Stomach (tissue), 8 donors: ENCODE measurements at regions not wholly inside any gene's neighbourhood (a gene's known extent, or its start where the extent isn't known, plus 50 kb on each side); places are given as distances from the start of the nearest gene placed in this dataset.

Source experiments
- DNase-seq, 2 donors: peaks; one replicate each; pipeline versions ENCODE4 v3.0.0 to v3.0.0-alpha.2; 2013 to 2019
- H3K27ac ChIP-seq, 5 donors: fragments of 200-600 bp in 4 of 5; sonication (generic) in 4 of 5; one replicate each; pipeline ENCODE4 v1.5.1; 2013 to 2019; ENCODE audit warnings: mild to moderate bottlenecking in 1 of 5, moderate library complexity in 1 of 5
- H3K27me3 ChIP-seq, 3 donors: fragments of 200-600 bp; sonication (generic); one replicate each; pipeline ENCODE4 v1.5.1; 2017 to 2019; ENCODE audit warnings: mixed run types in 1 of 3
- H3K36me3 ChIP-seq, 4 donors: fragments of 200-600 bp; sonication (generic); 1 replicate in 3 of 4; 2 replicates in 1 of 4; pipeline ENCODE4 v1.5.1; 2016 to 2019
- H3K4me1 ChIP-seq, 4 donors: fragments of 200-600 bp; sonication (generic); one replicate each; pipeline ENCODE4 v1.5.1; 2016 to 2019
- H3K4me3 ChIP-seq, 4 donors: fragments of 200-600 bp; sonication (generic) in 3 of 4; one replicate each; pipeline ENCODE4 v1.5.1; 2016 to 2019; ENCODE audit warnings: mild to moderate bottlenecking in 1 of 4
- H3K9me3 ChIP-seq, 4 donors: fragments of 200-600 bp; sonication (generic); one replicate each; pipeline ENCODE4 v1.5.1; 2016 to 2019
- CTCF ChIP-seq, 7 experiments: fragments of 450-650 bp in 4 of 7; fragments of 200-600 bp in 3 of 7; sonication (generic) in 3 of 7; IDR thresholded peaks; one replicate each; pipeline ENCODE4 v1.5.1; 2016 to 2019; ENCODE audit warnings: antibody characterized with exemption in 7 of 7, control low read depth in 2 of 7, mild to moderate bottlenecking in 1 of 7
- EP300 ChIP-seq: sonication (generic); formaldehyde crosslinking; IDR thresholded peaks from one replicate; pipeline ENCODE4 v1.6.1; 2017; ENCODE audit warnings: antibody characterized with exemption
- POLR2A ChIP-seq, 4 donors: fragments of 450-650 bp; IDR thresholded peaks; one replicate each; pipeline ENCODE4 v1.6.1; 2016; ENCODE audit warnings: antibody characterized with exemption in 4 of 4, control low read depth in 2 of 4, mild to moderate bottlenecking in 1 of 4, moderate library complexity in 1 of 4
- POLR2AphosphoS5 ChIP-seq, 3 donors: sonication (generic); formaldehyde crosslinking; IDR thresholded peaks; one replicate each; pipeline ENCODE4 v1.6.1; 2016; ENCODE audit warnings: antibody characterized with exemption in 3 of 3
- WGBS, 5 donors: extraction: QIAGEN DNeasy Blood & Tissue Kit in 3 of 5; methylation state at CpG; one replicate each; pipeline versions ENCODE4 v1.1.5 to v1.1.7; 2013 to 2018; 5-methylcytosine and 5-hydroxymethylcytosine counted together
- intact Hi-C: fragments of 100-400 bp; cut with DNase I; formaldehyde crosslinking; loops from one replicate; pipeline ENCODE4 v1.15.1; 2023; ENCODE audit warnings: low total_unique reads
- donor health status: healthy with polysubstance abuse.
- donor health status: Bipolar disorder and iron deficiency.
- donor health status: healthy.

GRCh38 chr11:50155508-50155907 is 122.8 kb downstream of the OR4C45 start:
- Histone ChIP-seq H3K4me1 (no peaks in the 10 kb centered on the region), H3K27me3 (no peaks in the 10 kb centered on the region), H3K36me3 (no peaks in the 10 kb centered on the region), H3K4me3 (no peak overlapping the region), H3K27ac (no peak overlapping the region), H3K9me3 (peaks cover 0 to 21% (median 8%) of the 10 kb centered on the region in 4 donors)
- no peak for TF ChIP-seq EP300
- no peak for TF ChIP-seq POLR2A (IDR thresholded peaks at IDR 0.05)
- no peak for TF ChIP-seq POLR2AphosphoS5 (IDR thresholded peaks at IDR 0.05)
- intact Hi-C loops, result no loop called here
- DNase-seq, result no peak

GRCh38 chr11:50164050-50164449 is 131.4 kb downstream of the OR4C45 start:
- no peaks in the 10 kb centered on the region for H3K27me3 ChIP-seq

GRCh38 chr11:50169634-50170033 is 137.0 kb downstream of the OR4C45 start:
- Histone ChIP-seq H3K4me3 (no peak overlapping the region), H3K9me3 (peaks cover 0 to 34% (median 22%) of the 10 kb centered on the region in 4 donors), H3K27ac (no peak overlapping the region), H3K36me3 (no peaks in the 10 kb centered on the region), H3K27me3 (no peaks in the 10 kb centered on the region), H3K4me1 (no peaks in the 10 kb centered on the region)
- intact Hi-C loops, result no loop called here
- TF ChIP-seq POLR2A (IDR thresholded peaks at IDR 0.05) (no peak), CTCF (IDR thresholded peaks at IDR 0.05) (no peak), POLR2AphosphoS5 (IDR thresholded peaks at IDR 0.05) (no peak), EP300 (no peak)
- no peak for DNase-seq
- WGBS, 5 donors, result 89 to 95% (median 90%) methylated on average over 13 of the region's 13 CpGs

More at GRCh38 chr11:50164050-50164449, 131.4 kb downstream of the OR4C45 start:
- no peak for DNase-seq
- Histone ChIP-seq H3K9me3 (peaks cover 0 to 37% (median 30%) of the 10 kb centered on the region in 4 donors), H3K27ac (no peak overlapping the region), H3K4me1 (no peaks in the 10 kb centered on the region), H3K4me3 (no peak overlapping the region), H3K36me3 (no peaks in the 10 kb centered on the region)
- intact Hi-C loops, result no loop called here
- TF ChIP-seq EP300 (no peak), POLR2AphosphoS5 (IDR thresholded peaks at IDR 0.05) (no peak), POLR2A (IDR thresholded peaks at IDR 0.05) (no peak), CTCF (IDR thresholded peaks at IDR 0.05) (no peak)
- WGBS, 5 donors, result 87 to 94% (median 89%) methylated on average over 3 to 13 of the region's 13 CpGs

GRCh38 chr11:50170115-50170514 is 137.4 kb downstream of the OR4C45 start:
- no peaks in the 10 kb centered on the region for H3K36me3 ChIP-seq
- no peak overlapping the region for H3K27ac ChIP-seq
- DNase-seq, result no peak
- H3K4me1 ChIP-seq, result no peaks in the 10 kb centered on the region
- H3K27me3 ChIP-seq, result no peaks in the 10 kb centered on the region
- H3K4me3 ChIP-seq, result no peak overlapping the region
- peaks cover 0 to 36% (median 22%) of the 10 kb centered on the region in 4 donors for H3K9me3 ChIP-seq
- intact Hi-C loops, result no loop called here
- TF ChIP-seq CTCF (IDR thresholded peaks at IDR 0.05) (no peak), POLR2AphosphoS5 (IDR thresholded peaks at IDR 0.05) (no peak), POLR2A (IDR thresholded peaks at IDR 0.05) (no peak), EP300 (no peak)
- WGBS, 5 donors, result 84 to 93% (median 89%) methylated on average over 17 of the region's 17 CpGs

- H3K9me3 ChIP-seq, result peaks cover 0 to 22% (median 9%) of the 10 kb centered on the region in 4 donors
- no peaks in the 10 kb centered on the region for H3K4me1 ChIP-seq
- H3K27me3 ChIP-seq, result no peaks in the 10 kb centered on the region
- no peak for DNase-seq
- H3K27ac ChIP-seq, result no peak overlapping the region
- TF ChIP-seq POLR2AphosphoS5 (IDR thresholded peaks at IDR 0.05) (no peak), CTCF (IDR thresholded peaks at IDR 0.05) (no peak), POLR2A (IDR thresholded peaks at IDR 0.05) (no peak), EP300 (no peak)
- intact Hi-C loops, result no loop called here
- no peaks in the 10 kb centered on the region for H3K36me3 ChIP-seq
- no peak overlapping the region for H3K4me3 ChIP-seq
Observed at GRCh38 chr11:50174189-50174588, 141.5 kb downstream of the OR4C45 start.
